Activated CD4-positive, alpha-beta T cell treated with anti-CD3 and anti-CD28 coated beads, Interleukin-2, amount 50 U/mL, for 24 hours (primary cell): ENCODE measurements at regions not wholly inside any gene's neighbourhood (a gene's known extent, or its start where the extent isn't known, plus 50 kb on each side); places are given as distances from the start of the nearest gene placed in this dataset.
"Not testable (repeated sequence)": the region's sequence is repeated elsewhere in the genome, so short reads cannot be mapped to it uniquely, and the experiment has no call there.

ENCODE experiments used
- DNase-seq, 2 donors: peaks; one replicate each; pipeline ENCODE4 v3.0.0-alpha.2; 2020; ENCODE audit warnings: low read depth in 1 of 2, low spot score in 1 of 2

DNA sequence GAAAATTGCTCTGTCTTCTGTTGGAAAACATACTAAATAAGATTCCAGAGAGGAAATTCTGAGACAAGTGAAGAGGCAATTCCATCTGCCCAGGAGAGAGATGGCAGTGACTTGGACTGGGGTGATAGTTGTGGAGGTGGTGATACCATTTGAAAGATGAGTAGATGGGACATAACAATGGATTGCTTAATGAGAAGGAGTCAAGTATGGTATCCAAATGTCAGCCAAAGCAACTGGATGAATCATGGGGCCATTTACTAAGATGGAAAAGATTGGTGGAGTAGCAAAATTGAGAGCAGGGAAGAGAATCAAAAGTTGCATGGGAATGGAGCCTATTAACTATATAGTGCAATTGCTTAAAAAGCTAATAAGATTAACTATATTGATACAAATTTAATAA lies 222.1 kb downstream of the ETAA1 start:
- DNase-seq, result no peak

GRCh38 chr2:67623741-67624140 lies 226.6 kb downstream of the ETAA1 start:
- not testable (repeated sequence) for DNase-seq

DNA sequence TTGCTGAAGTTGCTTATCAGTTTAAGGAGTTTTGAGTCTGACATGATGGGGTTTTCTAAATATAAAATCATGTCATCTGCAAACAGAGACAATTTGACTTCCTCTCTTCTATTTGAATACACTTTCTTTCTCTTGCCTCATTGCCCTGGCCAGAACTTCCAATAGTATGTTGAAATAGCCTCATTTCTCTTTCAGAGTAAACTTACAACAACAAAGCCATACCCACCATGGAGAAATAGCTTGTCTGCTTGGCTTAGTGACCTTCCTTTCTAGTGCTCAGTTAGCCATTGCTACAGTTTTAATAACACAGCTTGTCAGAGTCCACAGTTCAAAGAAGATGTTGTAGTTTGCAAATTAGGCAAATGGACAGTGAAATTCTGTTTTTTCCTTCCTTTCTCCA lies 228.0 kb downstream of the ETAA1 start:
- DNase-seq, result no peak

GRCh38 chr2:67625690-67626475 lies 228.8 kb downstream of the ETAA1 start:
- DNase-seq, result no peak

GRCh38 chr2:67626656-67627055 lies 229.5 kb downstream of the ETAA1 start:
- DNase-seq, result no peak

- DNase-seq, result no peak
These were observed 230.5 kb downstream of the ETAA1 start for GRCh38 chr2:67627456-67628207.

GRCh38 chr2:67628892-67629291 lies 231.8 kb downstream of the ETAA1 start:
- no peak for DNase-seq

DNA sequence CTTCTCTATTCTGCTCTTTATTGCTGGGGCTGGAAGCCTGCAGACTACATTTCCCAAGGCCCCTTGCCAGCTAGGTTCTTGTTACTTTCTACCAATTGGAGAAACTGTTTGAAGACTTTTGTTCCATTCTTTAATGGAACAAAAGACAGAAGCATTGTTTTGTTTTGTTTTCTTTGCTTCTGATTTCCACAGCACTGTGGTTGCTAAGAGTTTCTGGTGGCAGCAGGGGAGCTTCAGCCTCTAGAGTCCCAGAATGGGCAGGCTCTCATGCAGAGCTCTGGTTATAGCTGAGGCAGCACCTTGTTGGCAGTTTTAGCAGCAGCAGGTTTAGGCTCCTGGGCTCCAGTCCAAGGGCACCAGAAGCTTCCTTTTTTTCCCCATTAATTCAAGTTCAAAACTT lies 234.3 kb downstream of the ETAA1 start:
- no peak for DNase-seq

DNA sequence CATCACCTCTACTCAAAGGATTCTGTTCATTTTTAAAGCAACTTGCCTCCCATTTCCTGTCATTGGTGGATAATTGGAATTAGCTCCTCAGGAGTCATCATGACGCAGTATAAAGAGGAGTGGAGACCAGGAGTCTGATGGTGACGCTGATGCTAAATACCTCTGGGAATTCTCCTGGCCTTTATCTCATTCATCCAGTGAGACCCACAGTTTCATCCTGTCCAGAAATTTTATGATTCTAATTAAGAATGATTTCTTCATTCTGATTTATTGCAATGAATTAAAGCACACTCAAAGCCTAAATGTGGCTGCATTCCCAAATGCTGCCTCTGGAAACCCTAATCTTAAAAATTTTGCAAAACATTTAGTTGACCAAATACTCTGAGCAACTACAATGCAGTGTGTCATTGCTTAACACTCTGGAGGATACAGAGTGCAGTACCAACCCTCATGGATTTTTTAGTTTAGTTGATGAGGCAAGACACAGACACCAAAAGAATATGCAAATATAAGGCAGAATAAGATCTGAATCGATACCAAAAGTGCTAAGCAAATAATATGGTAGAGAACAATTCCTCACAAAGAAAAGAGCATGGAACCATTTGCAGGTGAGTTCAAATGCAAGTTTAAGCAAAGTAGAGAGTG lies 236.2 kb downstream of the ETAA1 start:
- DNase-seq, result no peak

GRCh38 chr2:67638146-67638545 lies 241.0 kb downstream of the ETAA1 start:
- DNase-seq, result no peak

DNA sequence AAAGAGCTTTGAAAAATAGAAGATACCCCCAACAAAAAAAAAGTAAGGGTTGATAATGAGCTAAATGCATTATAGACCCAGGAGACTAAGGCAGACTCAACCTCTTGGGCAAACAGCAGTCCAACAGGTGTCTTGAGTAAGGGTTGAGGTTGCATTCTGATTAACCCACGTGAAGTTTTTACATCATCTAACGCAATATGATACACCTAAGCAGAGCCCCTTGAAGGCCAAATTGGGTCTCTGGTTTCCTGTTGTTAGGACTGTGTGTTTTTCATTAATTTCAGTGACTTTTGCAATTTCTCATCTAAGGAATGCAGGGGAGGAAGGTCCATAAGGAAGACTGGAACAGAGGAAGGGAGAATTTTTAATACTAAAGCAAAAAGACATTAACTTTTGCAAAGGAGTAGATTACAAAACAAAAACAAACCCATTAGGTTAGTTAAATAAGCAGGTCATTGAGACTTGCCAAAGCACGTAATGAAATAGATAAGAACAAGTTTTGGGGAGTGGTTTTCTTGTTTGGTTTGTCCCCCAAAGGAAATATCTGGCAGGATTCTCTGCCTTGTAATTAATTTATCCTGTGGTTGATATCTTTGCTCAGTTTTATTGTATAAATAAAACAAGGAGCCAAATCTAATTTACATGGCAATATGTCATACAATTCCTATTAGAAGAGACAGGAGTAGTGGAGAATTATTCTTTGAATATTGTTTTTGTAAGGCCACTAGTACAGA lies 244.3 kb downstream of the ETAA1 start:
- no peak for DNase-seq

DNA sequence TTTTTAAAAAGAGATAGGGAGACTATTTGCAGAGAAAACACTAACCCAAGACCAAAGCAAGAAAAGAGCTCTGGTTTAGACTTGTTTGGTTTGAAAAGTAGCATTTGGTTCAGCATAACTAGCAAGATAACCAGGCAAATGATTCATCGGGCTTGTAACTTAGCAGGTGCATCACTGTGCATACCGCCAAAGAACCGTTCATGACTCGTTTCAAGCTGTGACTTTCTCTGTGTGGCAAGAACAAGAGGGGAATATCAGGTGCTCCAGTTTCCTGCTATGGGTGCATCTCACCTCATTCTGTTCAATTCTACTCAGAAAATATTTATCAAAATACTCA lies 244.9 kb downstream of the ETAA1 start:
- DNase-seq, result no peak

DNA sequence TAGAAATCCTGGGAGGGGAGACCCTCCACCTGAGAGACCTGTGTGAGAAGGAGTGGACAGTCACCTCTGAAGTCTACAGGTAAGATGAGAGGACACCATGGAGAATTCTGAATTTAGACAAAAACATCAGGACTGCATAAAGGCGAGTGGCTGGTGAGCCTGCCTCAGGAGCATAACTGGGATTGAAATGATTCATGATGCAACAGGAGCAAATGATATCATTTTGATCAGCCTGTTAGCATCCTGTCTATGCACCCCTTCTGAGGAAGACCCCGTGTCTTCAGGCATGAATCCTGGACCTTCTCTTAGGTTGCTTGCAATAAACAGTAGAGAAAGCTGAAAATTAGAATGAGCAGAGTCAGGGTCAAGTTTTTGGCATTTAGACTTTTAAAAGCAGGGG lies 245.8 kb downstream of the ETAA1 start:
- no peak for DNase-seq

DNA sequence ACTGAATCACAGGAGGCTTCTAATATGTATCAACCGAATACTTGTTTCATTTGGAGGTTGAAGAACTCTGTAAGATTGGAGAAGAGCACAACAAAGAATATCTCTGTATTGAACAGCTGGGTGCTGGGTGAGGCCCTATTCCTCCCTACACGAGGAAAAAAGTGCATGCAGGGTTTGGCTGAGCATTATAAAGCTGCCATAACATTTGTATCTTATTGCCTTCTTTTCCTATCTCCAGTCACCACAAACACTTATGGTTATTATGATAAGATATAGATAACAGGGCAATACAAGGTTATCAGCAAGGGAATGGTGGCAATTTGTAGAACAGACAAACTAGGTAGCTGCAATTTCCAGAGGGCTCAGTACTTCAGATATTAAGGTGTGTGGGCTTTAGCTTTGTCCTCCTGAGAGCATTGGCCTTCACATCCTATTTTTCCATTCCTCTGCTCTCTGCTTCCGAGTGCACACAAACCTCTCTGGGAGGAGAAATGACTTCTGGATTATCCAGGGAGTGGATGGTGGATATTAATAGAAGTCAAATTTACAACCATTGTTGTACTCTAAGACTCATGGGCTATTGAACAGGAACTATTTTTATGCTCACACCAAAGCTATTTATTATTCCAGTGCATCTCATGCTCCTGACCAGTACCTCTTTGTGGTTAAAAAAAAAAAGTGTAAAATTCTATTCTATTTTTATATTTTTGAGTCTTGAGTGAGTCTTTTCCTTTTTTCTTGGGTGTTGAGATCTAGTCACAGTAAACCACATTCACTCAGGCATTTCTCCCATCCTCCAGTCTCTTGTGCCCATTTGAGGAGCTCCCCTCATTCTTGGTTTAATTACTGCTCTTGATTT lies 248.4 kb downstream of the ETAA1 start:
- DNase-seq, result no peak

DNA sequence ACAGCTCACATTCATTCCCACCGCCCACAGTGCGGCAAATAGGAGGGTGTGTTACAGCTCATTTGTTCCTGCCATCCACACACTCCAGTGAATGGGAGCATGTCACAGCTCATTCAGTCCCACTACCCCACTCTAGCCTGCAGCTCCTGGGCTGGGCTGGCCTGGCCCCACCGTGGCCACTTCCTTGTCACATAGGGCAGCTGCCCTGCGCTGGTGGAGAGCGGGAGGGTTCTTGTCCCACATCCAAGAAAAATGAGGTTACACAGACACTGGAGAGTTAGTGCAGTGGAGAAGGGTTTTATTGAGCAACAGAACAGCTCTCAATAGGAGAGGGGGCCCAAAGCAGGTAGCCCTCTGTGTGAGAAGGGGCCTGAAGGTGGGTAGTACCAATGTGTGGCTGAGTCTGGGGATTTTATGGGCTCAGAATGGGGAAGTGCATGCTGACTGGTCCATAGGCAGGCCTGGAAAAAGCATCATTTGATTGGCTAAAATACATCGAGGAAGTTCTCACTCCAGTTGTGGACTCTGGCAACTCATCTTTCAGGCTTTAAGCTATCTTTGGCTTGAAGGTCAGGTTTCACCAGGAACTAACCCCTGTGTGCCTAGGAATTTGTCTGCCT lies 249.7 kb downstream of the ETAA1 start:
- no peak for DNase-seq

GRCh38 chr2:67649331-67650261 lies 252.5 kb downstream of the ETAA1 start:
- DNase-seq, result no peak

- DNase-seq, result no peak
These were observed 253.4 kb downstream of the ETAA1 start for GRCh38 chr2:67650291-67651133.

GRCh38 chr2:67651565-67651964 lies 254.4 kb downstream of the ETAA1 start:
- DNase-seq, result no peak
